ENCODE measurements at regions not wholly inside any gene's neighbourhood (a gene's known extent, or its start where the extent isn't known, plus 50 kb on each side); places are given as distances from the start of the nearest gene placed in this dataset.

DNA sequence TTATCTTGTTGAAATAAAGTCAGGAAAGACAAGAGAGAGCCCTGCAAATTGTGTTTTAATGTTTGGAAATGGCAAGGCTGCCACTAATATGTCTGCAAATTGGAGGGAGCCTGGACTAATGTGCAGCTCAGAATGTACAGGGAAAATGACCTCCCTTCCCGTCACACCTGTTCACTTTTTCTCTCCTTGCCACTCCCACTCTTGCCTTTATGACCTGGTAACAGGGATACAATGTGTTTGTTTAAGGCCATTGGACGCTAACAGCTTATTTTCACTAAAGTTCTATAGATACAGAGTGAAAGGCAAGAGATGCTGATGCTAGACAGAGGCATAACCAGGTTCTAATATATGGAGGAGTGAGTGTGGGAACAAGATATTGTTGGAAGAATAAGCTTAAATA lies 203.9 kb downstream of the RAB38 start:
- H3K4me1 Mint-ChIP-seq, result no peaks in the 10 kb centered on the region
- H3K9me3 Mint-ChIP-seq, result no peaks in the 10 kb centered on the region
- H3K27me3 Mint-ChIP-seq (ENCODE audit: low read depth), result no peaks in the 10 kb centered on the region
- no peaks in the 10 kb centered on the region for H3K36me3 Mint-ChIP-seq (ENCODE audit: low read depth)
- H3K4me3 Mint-ChIP-seq, result no peak overlapping the region
- H3K27ac Mint-ChIP-seq (ENCODE audit: unreplicated experiment), result no peak overlapping the region
- no peak for DNase-seq (ENCODE audit: low read depth, low spot score)
- TF ChIP-seq CTCF (conservative IDR thresholded peaks at IDR 0.05), result no peak

DNA sequence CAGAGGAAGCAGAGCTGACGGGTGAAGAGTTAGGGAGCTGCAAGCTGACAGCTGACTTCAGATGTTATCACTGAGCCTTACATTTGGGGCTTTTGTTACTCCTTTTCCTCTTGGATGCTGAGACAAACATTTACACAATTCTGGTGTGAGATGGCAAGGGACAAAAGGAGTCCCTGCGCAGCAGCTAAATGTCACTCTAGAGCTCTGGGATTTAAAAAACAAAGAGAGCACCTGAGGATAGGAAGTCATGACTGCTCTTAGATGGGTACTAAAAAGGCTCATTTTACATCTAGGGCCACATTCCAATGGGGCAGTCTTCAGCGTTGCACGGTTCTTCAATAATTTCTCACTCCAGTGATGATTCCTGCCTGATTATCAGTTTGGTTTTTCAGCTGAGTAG lies 204.5 kb downstream of the RAB38 start:
- Mint-ChIP-seq H3K4me1 (no peaks in the 10 kb centered on the region), H3K36me3 (ENCODE audit: low read depth) (no peaks in the 10 kb centered on the region), H3K4me3 (no peak overlapping the region), H3K27ac (ENCODE audit: unreplicated experiment) (no peak overlapping the region), H3K27me3 (ENCODE audit: low read depth) (no peaks in the 10 kb centered on the region), H3K9me3 (no peaks in the 10 kb centered on the region)
- DNase-seq (ENCODE audit: low read depth, low spot score), result no peak
- no peak for TF ChIP-seq CTCF (conservative IDR thresholded peaks at IDR 0.05)

DNA sequence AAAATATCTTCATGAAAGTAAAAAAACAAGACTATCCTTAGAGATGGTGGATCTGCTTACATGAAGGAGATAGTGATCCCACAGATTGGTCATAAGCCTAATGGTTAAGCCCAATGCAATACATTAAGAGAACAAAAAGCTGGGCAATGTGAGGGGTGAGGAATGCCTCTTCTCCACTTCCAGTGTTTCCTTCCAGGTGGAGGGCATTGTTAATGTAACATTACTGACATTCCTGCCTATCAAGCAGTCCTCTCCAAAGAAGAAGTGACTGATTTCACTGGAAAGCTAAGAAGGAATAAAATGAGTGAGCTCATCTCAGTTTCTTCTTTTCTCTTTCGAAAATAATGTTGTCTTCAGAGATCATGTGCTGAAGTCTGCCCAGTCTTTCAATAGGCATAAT lies 207.8 kb downstream of the RAB38 start:
- Mint-ChIP-seq H3K4me3 (no peak overlapping the region), H3K4me1 (no peaks in the 10 kb centered on the region), H3K27me3 (ENCODE audit: low read depth) (no peaks in the 10 kb centered on the region), H3K9me3 (no peaks in the 10 kb centered on the region), H3K36me3 (ENCODE audit: low read depth) (no peaks in the 10 kb centered on the region), H3K27ac (ENCODE audit: unreplicated experiment) (no peak overlapping the region)
- no peak for TF ChIP-seq CTCF (conservative IDR thresholded peaks at IDR 0.05)
- DNase-seq (ENCODE audit: low read depth, low spot score), result no peak

- no peak for TF ChIP-seq CTCF (conservative IDR thresholded peaks at IDR 0.05)
- Mint-ChIP-seq H3K4me3 (no peak overlapping the region), H3K27ac (ENCODE audit: unreplicated experiment) (no peak overlapping the region), H3K36me3 (ENCODE audit: low read depth) (no peaks in the 10 kb centered on the region), H3K4me1 (no peaks in the 10 kb centered on the region), H3K27me3 (ENCODE audit: low read depth) (no peaks in the 10 kb centered on the region), H3K9me3 (no peaks in the 10 kb centered on the region)
- DNase-seq (ENCODE audit: low read depth, low spot score), result no peak
Observed at GRCh38 chr11:87966694-87967093, 208.5 kb downstream of the RAB38 start.

DNA sequence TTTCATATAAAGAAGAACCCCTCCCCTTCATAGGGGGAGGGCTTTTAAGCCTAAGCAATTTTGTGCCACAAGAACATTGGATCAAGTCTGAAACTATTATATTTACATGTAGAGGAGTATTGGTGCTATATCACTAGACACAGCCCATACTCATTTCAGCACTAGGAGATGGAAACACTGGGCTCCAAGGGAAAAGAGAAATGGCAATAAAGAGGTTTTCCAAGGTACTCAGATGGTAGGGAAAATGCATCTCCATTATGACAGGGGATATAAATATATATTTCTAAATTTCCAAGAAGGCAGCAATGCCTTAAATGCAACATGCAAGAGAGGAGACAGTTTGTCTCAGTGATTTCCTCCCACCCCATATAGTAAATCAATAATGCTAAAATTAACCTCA lies 209.0 kb downstream of the RAB38 start:
- H3K27ac Mint-ChIP-seq (ENCODE audit: unreplicated experiment), result no peak overlapping the region
- no peaks in the 10 kb centered on the region for H3K36me3 Mint-ChIP-seq (ENCODE audit: low read depth)
- H3K4me1 Mint-ChIP-seq, result no peaks in the 10 kb centered on the region
- no peak for TF ChIP-seq CTCF (conservative IDR thresholded peaks at IDR 0.05)
- no peak for DNase-seq (ENCODE audit: low read depth, low spot score)
- no peaks in the 10 kb centered on the region for H3K27me3 Mint-ChIP-seq (ENCODE audit: low read depth)
- H3K9me3 Mint-ChIP-seq, result no peaks in the 10 kb centered on the region
- H3K4me3 Mint-ChIP-seq, result no peak overlapping the region

DNA sequence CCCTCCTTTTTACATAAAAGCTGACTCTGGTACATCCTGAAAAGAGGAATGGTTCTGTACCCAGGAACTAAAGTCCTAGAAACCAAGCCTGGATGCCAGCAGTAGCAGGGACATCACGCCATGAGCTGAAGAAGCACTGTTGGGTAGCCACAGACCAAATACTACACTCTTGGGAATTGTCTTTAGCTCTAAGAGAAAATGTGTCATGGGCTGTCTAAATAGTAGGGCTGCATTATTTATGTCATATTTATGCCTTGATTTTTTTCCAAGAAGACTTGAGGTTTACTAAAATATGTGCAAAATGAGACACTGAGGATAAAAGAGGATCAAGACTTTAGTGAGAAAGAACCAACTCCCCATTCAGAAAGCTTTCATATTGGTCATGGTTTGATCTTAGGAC lies 213.6 kb downstream of the RAB38 start:
- no peak overlapping the region for H3K27ac Mint-ChIP-seq (ENCODE audit: unreplicated experiment)
- H3K4me1 Mint-ChIP-seq, result no peaks in the 10 kb centered on the region
- no peaks in the 10 kb centered on the region for H3K36me3 Mint-ChIP-seq (ENCODE audit: low read depth)
- no peak for DNase-seq (ENCODE audit: low read depth, low spot score)
- no peaks in the 10 kb centered on the region for H3K9me3 Mint-ChIP-seq
- TF ChIP-seq CTCF (conservative IDR thresholded peaks at IDR 0.05), result no peak
- no peak overlapping the region for H3K4me3 Mint-ChIP-seq
- no peaks in the 10 kb centered on the region for H3K27me3 Mint-ChIP-seq (ENCODE audit: low read depth)
